Osteoblast (primary cell): ENCODE measurements at regions not wholly inside any gene's neighbourhood (a gene's known extent, or its start where the extent isn't known, plus 50 kb on each side); places are given as distances from the start of the nearest gene placed in this dataset.

ENCODE experiments used
- DNase-seq: peaks from one replicate; pipeline ENCODE4 v3.0.0; 2011; ENCODE audit warnings: low spot score, mixed read lengths; ENCODE audit not compliant: insufficient read length; ENCODE audit errors: missing footprints
- H2AFZ ChIP-seq: 2 replicates; pipeline ENCODE4 v1.6.0; 2011; ENCODE audit warnings: mild to moderate bottlenecking, low read length
- H3K27ac ChIP-seq: 2 replicates; pipeline ENCODE4 v1.5.1; 2011; ENCODE audit warnings: mild to moderate bottlenecking, low read depth, low read length, moderate library complexity
- H3K27me3 ChIP-seq: 2 replicates; pipeline ENCODE4 v1.6.0; 2012; ENCODE audit warnings: mild to moderate bottlenecking, control low read depth, inconsistent platforms, low read length, moderate library complexity; ENCODE audit not compliant: insufficient read depth
- H3K36me3 ChIP-seq: 2 replicates; pipeline ENCODE4 v1.5.1; 2011; ENCODE audit warnings: mild to moderate bottlenecking, low read length, control low read depth, moderate library complexity; ENCODE audit not compliant: insufficient read depth
- H3K4me1 ChIP-seq: 2 replicates; pipeline ENCODE4 v1.5.1; 2011; ENCODE audit warnings: mild to moderate bottlenecking, low read length, control low read depth, moderate library complexity; ENCODE audit not compliant: insufficient read depth
- H3K4me2 ChIP-seq: 2 replicates; pipeline ENCODE4 v1.6.0; 2011; ENCODE audit warnings: mild to moderate bottlenecking, low read length; ENCODE audit not compliant: insufficient read depth
- H3K4me3 ChIP-seq: fragments of 200-600 bp; sonication (generic); 3 replicates; pipeline ENCODE4 v1.5.1; 2012; ENCODE audit warnings: mild to moderate bottlenecking, low read length, inconsistent platforms; ENCODE audit not compliant: insufficient read depth
- H3K79me2 ChIP-seq: 2 replicates; pipeline ENCODE4 v1.6.0; 2012; ENCODE audit warnings: mild to moderate bottlenecking, low read length, control low read depth, inconsistent platforms; ENCODE audit not compliant: insufficient read depth
- H3K9me3 ChIP-seq: 2 replicates; pipeline ENCODE4 v1.5.1; 2011; ENCODE audit warnings: low read depth, low read length, control low read depth
- H4K20me1 ChIP-seq: 2 replicates; pipeline ENCODE4 v1.6.0; 2012; ENCODE audit warnings: mild to moderate bottlenecking, low read length, control low read depth; ENCODE audit not compliant: insufficient read depth
- CTCF ChIP-seq: IDR thresholded peaks from 2 replicates; pipeline ENCODE4 v1.5.1; 2011; ENCODE audit warnings: mild to moderate bottlenecking, low read depth, low read length, moderate library complexity; ENCODE audit errors: extremely low read depth

GRCh38 chr3:146801492-146801891, 196.3 kb upstream of the PLSCR5 start:
- Histone ChIP-seq H4K20me1 (no peaks in the 10 kb centered on the region), H3K4me1 (peaks cover 11% of the 10 kb centered on the region), H3K79me2 (no peaks in the 10 kb centered on the region), H3K4me2 (no peak overlapping the region), H3K27ac (no peak overlapping the region), H2AFZ (no peak overlapping the region), H3K4me3 (no peak overlapping the region), H3K27me3 (no peaks in the 10 kb centered on the region), H3K36me3 (no peaks in the 10 kb centered on the region), H3K9me3 (no peaks in the 10 kb centered on the region)
- TF ChIP-seq CTCF, result no peak
- DNase-seq, result no peak

- no peak for DNase-seq
- Histone ChIP-seq H2AFZ (no peak overlapping the region), H3K27ac (no peak overlapping the region), H3K79me2 (no peaks in the 10 kb centered on the region), H3K4me3 (no peak overlapping the region), H3K9me3 (no peaks in the 10 kb centered on the region), H3K27me3 (no peaks in the 10 kb centered on the region), H4K20me1 (no peaks in the 10 kb centered on the region), H3K4me1 (peaks cover 11% of the 10 kb centered on the region), H3K36me3 (no peaks in the 10 kb centered on the region), H3K4me2 (no peak overlapping the region)
- TF ChIP-seq CTCF, result no peak
Observed at GRCh38 chr3:146800484-146800883, 195.3 kb upstream of the PLSCR5 start.

- no peak overlapping the region for H3K4me2 ChIP-seq
- H3K9me3 ChIP-seq, result no peaks in the 10 kb centered on the region
- H3K27ac ChIP-seq, result no peak overlapping the region
- no peaks in the 10 kb centered on the region for H3K79me2 ChIP-seq
- no peaks in the 10 kb centered on the region for H3K27me3 ChIP-seq
- no peak overlapping the region for H3K4me3 ChIP-seq
- H4K20me1 ChIP-seq, result no peaks in the 10 kb centered on the region
- TF ChIP-seq CTCF, result no peak
- no peaks in the 10 kb centered on the region for H3K36me3 ChIP-seq
- H2AFZ ChIP-seq, result no peak overlapping the region
- DNase-seq, result no peak
- no peaks in the 10 kb centered on the region for H3K4me1 ChIP-seq
Observed at GRCh38 chr3:146796078-146796477, 190.9 kb upstream of the PLSCR5 start.

- peak overlapping the region; percentile 51 for H3K27ac ChIP-seq
- TF ChIP-seq CTCF, result no peak
- no peaks in the 10 kb centered on the region for H3K79me2 ChIP-seq
- peak overlapping the region; percentile 62 for H3K4me2 ChIP-seq
- peaks cover 37% of the 10 kb centered on the region for H3K4me1 ChIP-seq
- no peaks in the 10 kb centered on the region for H3K27me3 ChIP-seq
- no peak for DNase-seq
- no peaks in the 10 kb centered on the region for H3K36me3 ChIP-seq
- peak overlapping the region; percentile 64 for H2AFZ ChIP-seq
- no peak overlapping the region for H3K4me3 ChIP-seq
- H3K9me3 ChIP-seq, result no peaks in the 10 kb centered on the region
- H4K20me1 ChIP-seq, result no peaks in the 10 kb centered on the region
Observed at GRCh38 chr3:146783446-146783845, 178.3 kb upstream of the PLSCR5 start.
